ENCODE measurements at regions not wholly inside any gene's neighbourhood (a gene's known extent, or its start where the extent isn't known, plus 50 kb on each side); places are given as distances from the start of the nearest gene placed in this dataset.
"Not testable (repeated sequence)": the region's sequence is repeated elsewhere in the genome, so short reads cannot be mapped to it uniquely, and the experiment has no call there.

GRCh38 chr17:30579610-30580315 is 102.6 kb downstream of the GOSR1 start:
- H3K9me3 ChIP-seq = no peaks in the 10 kb centered on the region
- intact Hi-C loops (cut with DNase I) = no loop called here
- H3K27ac ChIP-seq = no peak overlapping the region
- TF ChIP-seq CTCF (IDR thresholded peaks at IDR 0.05) = no peak
- H3K36me3 ChIP-seq = no peaks in the 10 kb centered on the region
- no peak overlapping the region for H3K4me3 ChIP-seq
- no peaks in the 10 kb centered on the region for H3K4me1 ChIP-seq
- no peak for DNase-seq (ENCODE audit: low spot score in 2 of 2)
- no peaks in the 10 kb centered on the region for H3K27me3 ChIP-seq

GRCh38 chr17:30578015-30578717 is 101.0 kb downstream of the GOSR1 start:
- H3K4me3 ChIP-seq; intact Hi-C loops (cut with DNase I); DNase-seq (ENCODE audit: low spot score in 2 of 2); H3K9me3 ChIP-seq; H3K27ac ChIP-seq; H3K27me3 ChIP-seq; H3K4me1 ChIP-seq; H3K36me3 ChIP-seq: not testable (repeated sequence)
